RWPE1 (cell line): ENCODE measurements at regions not wholly inside any gene's neighbourhood (a gene's known extent, or its start where the extent isn't known, plus 50 kb on each side); places are given as distances from the start of the nearest gene placed in this dataset.

ENCODE experiments used
- CTCF ChIA-PET: fragments of 350-600 bp; sonication (Branson Sonifier 250); formaldehyde crosslinking; extraction: SDS; loops from one replicate; lab custom pipeline; 2021; lab: Yijun Ruan, JAX
- POLR2A ChIA-PET: fragments of 400-600 bp; formaldehyde crosslinking; extraction: SDS; loops from one replicate; lab custom pipeline; 2020; ENCODE audit warnings: antibody characterized with exemption; ENCODE audit not compliant: low non-redundant PET; lab: Yijun Ruan, JAX
- DNase-seq: peaks from one replicate; pipeline ENCODE4 v3.0.0; 2012; ENCODE audit warnings: low spot score
- H3K27ac ChIP-seq: fragments of 450-650 bp; 2 replicates; pipeline ENCODE4 v1.5.1; 2017
- CTCF ChIP-seq: fragments of 450-650 bp; conservative IDR thresholded peaks from 2 replicates; pipeline ENCODE4 v1.5.1; 2017; ENCODE audit warnings: low read depth, mild to moderate bottlenecking

GRCh38 chr2:41496908-41497307 is 550.9 kb upstream of the PKDCC start:
- TF ChIP-seq CTCF: no peak
- ChIA-PET POLR2A (no interaction called here), CTCF (no interaction called here)
- H3K27ac ChIP-seq: no peak overlapping the region
- no peak for DNase-seq

GRCh38 chr2:41498781-41499180 is 549.0 kb upstream of the PKDCC start:
- TF ChIP-seq CTCF: no peak
- H3K27ac ChIP-seq: no peak overlapping the region
- POLR2A ChIA-PET: no interaction called here
- CTCF ChIA-PET: no interaction called here
- no peak for DNase-seq

- no peak overlapping the region for H3K27ac ChIP-seq
- ChIA-PET CTCF (no interaction called here), POLR2A (no interaction called here)
- no peak for DNase-seq
- TF ChIP-seq CTCF: no peak
Measured at GRCh38 chr2:41500895-41501294, 546.9 kb upstream of the PKDCC start.

GRCh38 chr2:41502752-41503151 is 545.1 kb upstream of the PKDCC start:
- DNase-seq: no peak
- no peak for TF ChIP-seq CTCF
- ChIA-PET CTCF (no interaction called here), POLR2A (no interaction called here)
- H3K27ac ChIP-seq: no peak overlapping the region

- POLR2A ChIA-PET: no interaction called here
- TF ChIP-seq CTCF: no peak
- CTCF ChIA-PET: no interaction called here
- no peak for DNase-seq
- no peak overlapping the region for H3K27ac ChIP-seq
Measured at GRCh38 chr2:41504532-41504931, 543.3 kb upstream of the PKDCC start.

- DNase-seq: no peak
- no peak for TF ChIP-seq CTCF
- ChIA-PET CTCF (no interaction called here), POLR2A (no interaction called here)
- no peak overlapping the region for H3K27ac ChIP-seq
Measured at GRCh38 chr2:41510108-41510507, 537.7 kb upstream of the PKDCC start.

GRCh38 chr2:41521211-41521610 is 526.6 kb upstream of the PKDCC start:
- DNase-seq: no peak
- ChIA-PET POLR2A (no interaction called here), CTCF (no interaction called here)
- H3K27ac ChIP-seq: no peak overlapping the region
- TF ChIP-seq CTCF: no peak
